OCI-LY7 (cell line): ENCODE measurements at regions not wholly inside any gene's neighbourhood (a gene's known extent, or its start where the extent isn't known, plus 50 kb on each side); places are given as distances from the start of the nearest gene placed in this dataset.

ENCODE experiments used
- BruUV-seq: library from RNA; stranded (reverse); fragments of 400-500 nt; replicated peaks from 2 replicates; lab custom pipeline; 2021; lab: Mats Ljungman, UMichigan
- CTCF ChIA-PET: fragments of 300-600 bp; sonication (Branson Sonifier 250); formaldehyde crosslinking; loops from one replicate; lab custom pipeline; 2022; ENCODE audit warnings: antibody characterized with exemption; ENCODE audit not compliant: unreplicated experiment; lab: Charles Lee
- POLR2A ChIA-PET: fragments of 300-600 bp; sonication (Branson Sonifier 250); formaldehyde crosslinking; loops from one replicate; lab custom pipeline; 2022; ENCODE audit warnings: antibody characterized with exemption; lab: Charles Lee
- DNase-seq: peaks from one replicate; pipeline ENCODE4 v3.0.0-alpha.2; 2015; ENCODE audit warnings: low spot score
- H2AFZ ChIP-seq: fragments of 200-600 bp; sonication (generic), shearing (Covaris generic); 2 replicates; pipeline ENCODE4 v1.6.1; 2014; ENCODE audit warnings: mild to moderate bottlenecking, antibody characterized with exemption, low read length, moderate library complexity
- H3K27ac ChIP-seq: fragments of 200-600 bp; sonication (generic); 2 replicates; pipeline ENCODE4 v1.5.1; 2014; ENCODE audit warnings: mixed run types, low read depth, mild to moderate bottlenecking, moderate library complexity, low read length, inconsistent platforms; ENCODE audit not compliant: poor library complexity, severe bottlenecking
- H3K36me3 ChIP-seq: fragments of 200-600 bp; sonication (generic); 2 replicates; pipeline ENCODE4 v1.6.1; 2014; ENCODE audit warnings: mild to moderate bottlenecking, antibody characterized with exemption, low read length, moderate library complexity, mixed read lengths; ENCODE audit not compliant: insufficient read depth
- H3K4me1 ChIP-seq: fragments of 200-600 bp; sonication (generic); 2 replicates; pipeline ENCODE4 v1.5.1; 2014; ENCODE audit warnings: mild to moderate bottlenecking, low read length; ENCODE audit not compliant: insufficient read depth, poor library complexity, severe bottlenecking
- H3K4me2 ChIP-seq: fragments of 200-600 bp; sonication (generic); 2 replicates; pipeline ENCODE4 v1.6.1; 2014; ENCODE audit warnings: mild to moderate bottlenecking, low read length
- H3K4me3 ChIP-seq: fragments of 200-600 bp; sonication (generic); 2 replicates; pipeline ENCODE4 v1.5.1; 2014; ENCODE audit warnings: mild to moderate bottlenecking, low read depth, low read length; ENCODE audit not compliant: poor library complexity, severe bottlenecking
- H3K79me2 ChIP-seq: fragments of 200-600 bp; sonication (generic); 2 replicates; pipeline ENCODE4 v1.6.1; 2016; ENCODE audit warnings: low read depth, mild to moderate bottlenecking, low read length, moderate library complexity, mixed read lengths; ENCODE audit not compliant: insufficient read depth
- H3K9me2 ChIP-seq: fragments of 200-600 bp; sonication (generic); 2 replicates; pipeline ENCODE4 v1.6.1; 2016; ENCODE audit warnings: mild to moderate bottlenecking, low read length, mixed read lengths; ENCODE audit not compliant: insufficient read depth
- H3K9me3 ChIP-seq: fragments of 200-600 bp; sonication (generic); 2 replicates; pipeline ENCODE4 v1.6.1; 2014; ENCODE audit warnings: mild to moderate bottlenecking, mixed run types, low read length, mixed read lengths
- H4K20me1 ChIP-seq: fragments of 200-600 bp; sonication (generic); 2 replicates; pipeline ENCODE4 v1.6.1; 2014; ENCODE audit warnings: mild to moderate bottlenecking, antibody characterized with exemption, low read length, moderate library complexity, mixed read lengths; ENCODE audit not compliant: insufficient read depth
- CTCF ChIP-seq: fragments of 200-600 bp; sonication (generic); conservative IDR thresholded peaks from 2 replicates; pipeline ENCODE4 v1.5.1; 2014; ENCODE audit warnings: mild to moderate bottlenecking, antibody characterized with exemption, low read length, moderate library complexity, mixed read lengths
- EZH2phosphoT487 ChIP-seq: fragments of 200-600 bp; sonication (generic); IDR thresholded peaks from 2 replicates; pipeline ENCODE4 v1.6.1; 2018; ENCODE audit warnings: low read depth, borderline replicate concordance, mild to moderate bottlenecking, mixed run types, antibody characterized with exemption, low read length, moderate library complexity, mixed read lengths
- intact Hi-C: fragments of 100-400 bp; cut with micrococcal nuclease; formaldehyde crosslinking; loops from one replicate; pipeline ENCODE4 v1.10.0; 2022; ENCODE audit not compliant: unreplicated experiment

GRCh38 chr17:77613218-77613617, 345.3 kb upstream of the TNRC6C start:
- CTCF ChIA-PET, result no interaction called here
- H3K4me2 ChIP-seq, result no peak overlapping the region
- intact Hi-C loops, result no loop called here
- POLR2A ChIA-PET, result no interaction called here
- H3K36me3 ChIP-seq, result no peaks in the 10 kb centered on the region
- no TSS peak for BruUV-seq
- H3K9me3 ChIP-seq, result no peaks in the 10 kb centered on the region
- no peaks in the 10 kb centered on the region for H3K79me2 ChIP-seq
- no peak overlapping the region for H3K27ac ChIP-seq
- no peaks in the 10 kb centered on the region for H4K20me1 ChIP-seq
- no peak overlapping the region for H3K4me3 ChIP-seq
- no peaks in the 10 kb centered on the region for H3K9me2 ChIP-seq
- TF ChIP-seq EZH2phosphoT487 (no peak), CTCF (no peak)
- no peak for DNase-seq
- H3K4me1 ChIP-seq, result peaks cover 15% of the 10 kb centered on the region
- H2AFZ ChIP-seq, result no peak overlapping the region

GRCh38 chr17:77613627-77614026, 344.9 kb upstream of the TNRC6C start:
- H3K27ac ChIP-seq, result no peak overlapping the region
- H4K20me1 ChIP-seq, result no peaks in the 10 kb centered on the region
- H3K4me2 ChIP-seq, result no peak overlapping the region
- no peaks in the 10 kb centered on the region for H3K36me3 ChIP-seq
- H3K9me3 ChIP-seq, result no peaks in the 10 kb centered on the region
- BruUV-seq, result no TSS peak
- DNase-seq, result no peak
- POLR2A ChIA-PET, result no interaction called here
- no peaks in the 10 kb centered on the region for H3K79me2 ChIP-seq
- CTCF ChIA-PET, result no interaction called here
- H3K4me3 ChIP-seq, result no peak overlapping the region
- intact Hi-C loops, result no loop called here
- H2AFZ ChIP-seq, result no peak overlapping the region
- H3K9me2 ChIP-seq, result no peaks in the 10 kb centered on the region
- peaks cover 15% of the 10 kb centered on the region for H3K4me1 ChIP-seq
- no peak for TF ChIP-seq EZH2phosphoT487
- TF ChIP-seq CTCF, result no peak

- H2AFZ ChIP-seq, result no peak overlapping the region
- BruUV-seq, result no TSS peak
- intact Hi-C loops, result no loop called here
- TF ChIP-seq EZH2phosphoT487, result no peak
- no peak for TF ChIP-seq CTCF
- no peak overlapping the region for H3K4me3 ChIP-seq
- CTCF ChIA-PET, result no interaction called here
- peaks cover 3% of the 10 kb centered on the region for H3K4me1 ChIP-seq
- POLR2A ChIA-PET, result no interaction called here
- DNase-seq, result no peak
- no peaks in the 10 kb centered on the region for H3K79me2 ChIP-seq
- no peaks in the 10 kb centered on the region for H4K20me1 ChIP-seq
- H3K9me2 ChIP-seq, result no peaks in the 10 kb centered on the region
- H3K27ac ChIP-seq, result no peak overlapping the region
- H3K36me3 ChIP-seq, result no peaks in the 10 kb centered on the region
- H3K9me3 ChIP-seq, result no peaks in the 10 kb centered on the region
- no peak overlapping the region for H3K4me2 ChIP-seq
Measured at GRCh38 chr17:77615703-77616253, 342.7 kb upstream of the TNRC6C start.
